ENCODE measurements at regions not wholly inside any gene's neighbourhood (a gene's known extent, or its start where the extent isn't known, plus 50 kb on each side); places are given as distances from the start of the nearest gene placed in this dataset.

- no peak for TF ChIP-seq TARDBP (IDR thresholded peaks at IDR 0.05)
- no peak for TF ChIP-seq BHLHE40 (IDR thresholded peaks at IDR 0.05; ENCODE audit: borderline replicate concordance)
- no peak for TF ChIP-seq FOXM1 (IDR thresholded peaks at IDR 0.05; ENCODE audit: borderline replicate concordance)
- TF ChIP-seq SP1 (IDR thresholded peaks at IDR 0.05) = no peak
- TF ChIP-seq PKNOX1 (IDR thresholded peaks at IDR 0.05) = no peak
- TF ChIP-seq ARNT (IDR thresholded peaks at IDR 0.05) = no peak
- no peak for TF ChIP-seq HDGF (IDR thresholded peaks at IDR 0.05; ENCODE audit: borderline replicate concordance)
- TF ChIP-seq ELF4 (IDR thresholded peaks at IDR 0.05) = no peak
- no peak for TF ChIP-seq SUZ12 (IDR thresholded peaks at IDR 0.05)
- TF ChIP-seq FOXK2 (IDR thresholded peaks at IDR 0.05) = no peak
- no peak for TF ChIP-seq FOXA1 (IDR thresholded peaks at IDR 0.05)
- no peak for TF ChIP-seq CTBP1 (IDR thresholded peaks at IDR 0.05; ENCODE audit: borderline replicate concordance)
Observed at GRCh38 chr18:78655921-78656320, 323.7 kb upstream of the SALL3 start.
